ENCODE measurements at regions not wholly inside any gene's neighbourhood (a gene's known extent, or its start where the extent isn't known, plus 50 kb on each side); places are given as distances from the start of the nearest gene placed in this dataset.

DNA sequence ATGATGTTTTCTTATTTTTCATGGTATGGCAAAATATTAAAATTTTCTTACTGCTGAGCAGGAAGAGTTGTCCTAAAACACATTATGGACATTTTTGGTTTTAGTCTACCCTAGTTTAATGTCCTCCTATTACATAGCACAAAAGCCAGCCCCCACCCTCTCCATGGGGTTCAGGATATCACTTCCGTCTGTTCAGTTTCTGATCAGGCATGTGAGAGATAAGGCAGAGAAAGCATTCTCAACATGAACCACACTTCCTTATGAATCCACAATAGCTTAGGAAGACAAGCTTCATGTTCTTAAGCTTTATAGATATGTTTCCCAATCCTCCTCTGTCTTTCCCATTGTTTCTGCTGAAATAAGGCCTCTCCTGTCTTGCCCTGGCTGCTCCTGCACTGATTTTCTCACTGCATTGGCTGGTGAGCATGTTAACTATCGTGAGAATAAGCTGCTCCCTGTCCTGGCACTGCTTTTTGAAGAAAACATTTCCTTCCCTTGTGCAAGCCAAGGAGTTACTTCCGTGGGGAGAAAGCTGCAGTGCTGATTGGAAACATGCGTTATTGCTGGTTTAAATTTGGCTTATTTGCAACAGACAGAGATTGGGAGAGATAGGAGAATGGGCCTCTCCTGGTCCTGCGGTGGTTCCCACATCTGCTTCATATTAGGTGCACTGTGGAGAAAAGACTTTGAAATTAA lies 260.3 kb upstream of the RPS23 start (continued):
- no peak for TF ChIP-seq DEAF1 (CRISPR knock-in tag; IDR thresholded peaks at IDR 0.05)
- TF ChIP-seq FUS (optimal IDR thresholded peaks at IDR 0.05; ENCODE audit: low read depth, low read length) = no peak
- no peak for TF ChIP-seq POLR3A (IDR thresholded peaks at IDR 0.05; ENCODE audit: borderline replicate concordance, extremely low read depth, insufficient read depth, insufficient read length)
- TF ChIP-seq, protein P1, sequence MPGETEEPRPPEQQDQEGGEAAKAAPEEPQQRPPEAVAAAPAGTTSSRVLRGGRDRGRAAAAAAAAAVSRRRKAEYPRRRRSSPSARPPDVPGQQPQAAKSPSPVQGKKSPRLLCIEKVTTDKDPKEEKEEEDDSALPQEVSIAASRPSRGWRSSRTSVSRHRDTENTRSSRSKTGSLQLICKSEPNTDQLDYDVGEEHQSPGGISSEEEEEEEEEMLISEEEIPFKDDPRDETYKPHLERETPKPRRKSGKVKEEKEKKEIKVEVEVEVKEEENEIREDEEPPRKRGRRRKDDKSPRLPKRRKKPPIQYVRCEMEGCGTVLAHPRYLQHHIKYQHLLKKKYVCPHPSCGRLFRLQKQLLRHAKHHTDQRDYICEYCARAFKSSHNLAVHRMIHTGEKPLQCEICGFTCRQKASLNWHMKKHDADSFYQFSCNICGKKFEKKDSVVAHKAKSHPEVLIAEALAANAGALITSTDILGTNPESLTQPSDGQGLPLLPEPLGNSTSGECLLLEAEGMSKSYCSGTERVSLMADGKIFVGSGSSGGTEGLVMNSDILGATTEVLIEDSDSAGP (CRISPR knock-in tag; IDR thresholded peaks at IDR 0.05) = no peak
- TF ChIP-seq ELF4 (CRISPR knock-in tag; IDR thresholded peaks at IDR 0.05) = no peak
- TF ChIP-seq PML (IDR thresholded peaks at IDR 0.05; ENCODE audit: low read length) = no peak
- no peak for TF ChIP-seq RFX5 (IDR thresholded peaks at IDR 0.05; ENCODE audit: low read depth, low read length)
- no peak for TF ChIP-seq NCOA1 (IDR thresholded peaks at IDR 0.05; ENCODE audit: low read depth)
- TF ChIP-seq, protein P2, sequence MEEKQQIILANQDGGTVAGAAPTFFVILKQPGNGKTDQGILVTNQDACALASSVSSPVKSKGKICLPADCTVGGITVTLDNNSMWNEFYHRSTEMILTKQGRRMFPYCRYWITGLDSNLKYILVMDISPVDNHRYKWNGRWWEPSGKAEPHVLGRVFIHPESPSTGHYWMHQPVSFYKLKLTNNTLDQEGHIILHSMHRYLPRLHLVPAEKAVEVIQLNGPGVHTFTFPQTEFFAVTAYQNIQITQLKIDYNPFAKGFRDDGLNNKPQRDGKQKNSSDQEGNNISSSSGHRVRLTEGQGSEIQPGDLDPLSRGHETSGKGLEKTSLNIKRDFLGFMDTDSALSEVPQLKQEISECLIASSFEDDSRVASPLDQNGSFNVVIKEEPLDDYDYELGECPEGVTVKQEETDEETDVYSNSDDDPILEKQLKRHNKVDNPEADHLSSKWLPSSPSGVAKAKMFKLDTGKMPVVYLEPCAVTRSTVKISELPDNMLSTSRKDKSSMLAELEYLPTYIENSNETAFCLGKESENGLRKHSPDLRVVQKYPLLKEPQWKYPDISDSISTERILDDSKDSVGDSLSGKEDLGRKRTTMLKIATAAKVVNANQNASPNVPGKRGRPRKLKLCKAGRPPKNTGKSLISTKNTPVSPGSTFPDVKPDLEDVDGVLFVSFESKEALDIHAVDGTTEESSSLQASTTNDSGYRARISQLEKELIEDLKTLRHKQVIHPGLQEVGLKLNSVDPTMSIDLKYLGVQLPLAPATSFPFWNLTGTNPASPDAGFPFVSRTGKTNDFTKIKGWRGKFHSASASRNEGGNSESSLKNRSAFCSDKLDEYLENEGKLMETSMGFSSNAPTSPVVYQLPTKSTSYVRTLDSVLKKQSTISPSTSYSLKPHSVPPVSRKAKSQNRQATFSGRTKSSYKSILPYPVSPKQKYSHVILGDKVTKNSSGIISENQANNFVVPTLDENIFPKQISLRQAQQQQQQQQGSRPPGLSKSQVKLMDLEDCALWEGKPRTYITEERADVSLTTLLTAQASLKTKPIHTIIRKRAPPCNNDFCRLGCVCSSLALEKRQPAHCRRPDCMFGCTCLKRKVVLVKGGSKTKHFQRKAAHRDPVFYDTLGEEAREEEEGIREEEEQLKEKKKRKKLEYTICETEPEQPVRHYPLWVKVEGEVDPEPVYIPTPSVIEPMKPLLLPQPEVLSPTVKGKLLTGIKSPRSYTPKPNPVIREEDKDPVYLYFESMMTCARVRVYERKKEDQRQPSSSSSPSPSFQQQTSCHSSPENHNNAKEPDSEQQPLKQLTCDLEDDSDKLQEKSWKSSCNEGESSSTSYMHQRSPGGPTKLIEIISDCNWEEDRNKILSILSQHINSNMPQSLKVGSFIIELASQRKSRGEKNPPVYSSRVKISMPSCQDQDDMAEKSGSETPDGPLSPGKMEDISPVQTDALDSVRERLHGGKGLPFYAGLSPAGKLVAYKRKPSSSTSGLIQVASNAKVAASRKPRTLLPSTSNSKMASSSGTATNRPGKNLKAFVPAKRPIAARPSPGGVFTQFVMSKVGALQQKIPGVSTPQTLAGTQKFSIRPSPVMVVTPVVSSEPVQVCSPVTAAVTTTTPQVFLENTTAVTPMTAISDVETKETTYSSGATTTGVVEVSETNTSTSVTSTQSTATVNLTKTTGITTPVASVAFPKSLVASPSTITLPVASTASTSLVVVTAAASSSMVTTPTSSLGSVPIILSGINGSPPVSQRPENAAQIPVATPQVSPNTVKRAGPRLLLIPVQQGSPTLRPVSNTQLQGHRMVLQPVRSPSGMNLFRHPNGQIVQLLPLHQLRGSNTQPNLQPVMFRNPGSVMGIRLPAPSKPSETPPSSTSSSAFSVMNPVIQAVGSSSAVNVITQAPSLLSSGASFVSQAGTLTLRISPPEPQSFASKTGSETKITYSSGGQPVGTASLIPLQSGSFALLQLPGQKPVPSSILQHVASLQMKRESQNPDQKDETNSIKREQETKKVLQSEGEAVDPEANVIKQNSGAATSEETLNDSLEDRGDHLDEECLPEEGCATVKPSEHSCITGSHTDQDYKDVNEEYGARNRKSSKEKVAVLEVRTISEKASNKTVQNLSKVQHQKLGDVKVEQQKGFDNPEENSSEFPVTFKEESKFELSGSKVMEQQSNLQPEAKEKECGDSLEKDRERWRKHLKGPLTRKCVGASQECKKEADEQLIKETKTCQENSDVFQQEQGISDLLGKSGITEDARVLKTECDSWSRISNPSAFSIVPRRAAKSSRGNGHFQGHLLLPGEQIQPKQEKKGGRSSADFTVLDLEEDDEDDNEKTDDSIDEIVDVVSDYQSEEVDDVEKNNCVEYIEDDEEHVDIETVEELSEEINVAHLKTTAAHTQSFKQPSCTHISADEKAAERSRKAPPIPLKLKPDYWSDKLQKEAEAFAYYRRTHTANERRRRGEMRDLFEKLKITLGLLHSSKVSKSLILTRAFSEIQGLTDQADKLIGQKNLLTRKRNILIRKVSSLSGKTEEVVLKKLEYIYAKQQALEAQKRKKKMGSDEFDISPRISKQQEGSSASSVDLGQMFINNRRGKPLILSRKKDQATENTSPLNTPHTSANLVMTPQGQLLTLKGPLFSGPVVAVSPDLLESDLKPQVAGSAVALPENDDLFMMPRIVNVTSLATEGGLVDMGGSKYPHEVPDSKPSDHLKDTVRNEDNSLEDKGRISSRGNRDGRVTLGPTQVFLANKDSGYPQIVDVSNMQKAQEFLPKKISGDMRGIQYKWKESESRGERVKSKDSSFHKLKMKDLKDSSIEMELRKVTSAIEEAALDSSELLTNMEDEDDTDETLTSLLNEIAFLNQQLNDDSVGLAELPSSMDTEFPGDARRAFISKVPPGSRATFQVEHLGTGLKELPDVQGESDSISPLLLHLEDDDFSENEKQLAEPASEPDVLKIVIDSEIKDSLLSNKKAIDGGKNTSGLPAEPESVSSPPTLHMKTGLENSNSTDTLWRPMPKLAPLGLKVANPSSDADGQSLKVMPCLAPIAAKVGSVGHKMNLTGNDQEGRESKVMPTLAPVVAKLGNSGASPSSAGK (IDR thresholded peaks at IDR 0.05) = peak; percentile 18; the same call in 1 of the 2 replicates
- TF ChIP-seq SLC30A9 (CRISPR knock-in tag; IDR thresholded peaks at IDR 0.05) = no peak
- peak in 1 of 2 experiments; percentile 50; a peak in 1 of 4 replicates for TF ChIP-seq TRIM24 (IDR thresholded peaks at IDR 0.05)
- no peak for TF ChIP-seq CBX5 (IDR thresholded peaks at IDR 0.05; ENCODE audit: borderline replicate concordance, low read depth)
- no peak for TF ChIP-seq CBX8 (IDR thresholded peaks at IDR 0.05; ENCODE audit: borderline replicate concordance, extremely low read depth, low read depth, low read length, poor library complexity, severe bottlenecking)
